Fibroblast of pulmonary artery (primary cell): ENCODE measurements at regions not wholly inside any gene's neighbourhood (a gene's known extent, or its start where the extent isn't known, plus 50 kb on each side); places are given as distances from the start of the nearest gene placed in this dataset.

Experiments
- DNase-seq: peaks from one replicate; pipeline ENCODE4 v3.0.0-alpha.2; 2010; ENCODE audit warnings: low read depth
- H3K4me3 ChIP-seq: replicated peaks from 2 replicates; pipeline ENCODE4 v1.5.1; 2011; ENCODE audit warnings: low read depth, mild to moderate bottlenecking, control low read depth, low read length, moderate library complexity
- TF ChIP-seq, protein P1 (sequence below): IDR thresholded peaks from 2 replicates; pipeline ENCODE4 v1.5.1; 2011; ENCODE audit warnings: mild to moderate bottlenecking, control low read depth, low read length, inconsistent platforms; ENCODE audit errors: missing control alignments

DNA sequence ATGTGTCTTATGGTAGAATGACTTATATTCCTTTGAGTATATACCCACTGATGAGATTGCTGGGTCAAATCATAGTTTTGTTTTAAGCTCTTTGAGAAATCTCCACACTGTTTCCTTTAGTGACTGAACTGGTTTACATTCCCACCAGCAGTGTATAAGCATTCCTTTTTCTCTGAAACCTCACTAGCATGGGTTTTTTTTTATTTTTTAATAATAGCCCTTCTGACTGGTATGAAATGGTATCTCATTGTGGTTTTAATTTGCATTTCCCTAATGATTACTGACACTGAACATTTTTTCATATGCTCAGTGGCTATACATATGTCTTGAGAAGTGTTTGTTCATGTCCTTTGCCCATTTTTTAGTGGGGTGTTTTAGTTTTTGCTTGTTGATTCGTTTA, 494.3 kb downstream of the SQOR start:
- H3K4me3 ChIP-seq, result no peak overlapping the region
- TF ChIP-seq, protein P1, sequence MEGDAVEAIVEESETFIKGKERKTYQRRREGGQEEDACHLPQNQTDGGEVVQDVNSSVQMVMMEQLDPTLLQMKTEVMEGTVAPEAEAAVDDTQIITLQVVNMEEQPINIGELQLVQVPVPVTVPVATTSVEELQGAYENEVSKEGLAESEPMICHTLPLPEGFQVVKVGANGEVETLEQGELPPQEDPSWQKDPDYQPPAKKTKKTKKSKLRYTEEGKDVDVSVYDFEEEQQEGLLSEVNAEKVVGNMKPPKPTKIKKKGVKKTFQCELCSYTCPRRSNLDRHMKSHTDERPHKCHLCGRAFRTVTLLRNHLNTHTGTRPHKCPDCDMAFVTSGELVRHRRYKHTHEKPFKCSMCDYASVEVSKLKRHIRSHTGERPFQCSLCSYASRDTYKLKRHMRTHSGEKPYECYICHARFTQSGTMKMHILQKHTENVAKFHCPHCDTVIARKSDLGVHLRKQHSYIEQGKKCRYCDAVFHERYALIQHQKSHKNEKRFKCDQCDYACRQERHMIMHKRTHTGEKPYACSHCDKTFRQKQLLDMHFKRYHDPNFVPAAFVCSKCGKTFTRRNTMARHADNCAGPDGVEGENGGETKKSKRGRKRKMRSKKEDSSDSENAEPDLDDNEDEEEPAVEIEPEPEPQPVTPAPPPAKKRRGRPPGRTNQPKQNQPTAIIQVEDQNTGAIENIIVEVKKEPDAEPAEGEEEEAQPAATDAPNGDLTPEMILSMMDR, result no peak
- DNase-seq, result no peak

DNA sequence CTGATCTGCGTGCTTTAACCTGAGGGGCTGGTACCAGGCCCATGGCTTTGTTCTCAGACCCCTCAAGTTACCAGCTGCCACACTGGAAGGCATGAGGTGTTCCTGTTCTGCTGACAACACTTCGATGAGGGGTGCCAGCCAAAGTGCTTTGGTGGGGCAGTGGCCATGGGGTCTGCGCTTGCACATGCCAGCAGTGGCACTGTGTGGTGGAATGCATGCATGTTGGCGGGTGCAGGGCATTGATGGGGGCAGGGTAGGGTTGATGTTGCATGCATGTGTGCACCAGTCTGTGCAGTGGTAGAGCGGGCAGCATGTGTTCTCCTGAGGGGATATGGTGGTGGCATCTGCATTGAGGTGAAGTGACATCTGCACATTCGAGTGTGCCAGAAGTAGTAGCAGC, 497.0 kb downstream of the SQOR start:
- H3K4me3 ChIP-seq, result no peak overlapping the region
- TF ChIP-seq, protein P1, result no peak
- DNase-seq, result no peak

DNA sequence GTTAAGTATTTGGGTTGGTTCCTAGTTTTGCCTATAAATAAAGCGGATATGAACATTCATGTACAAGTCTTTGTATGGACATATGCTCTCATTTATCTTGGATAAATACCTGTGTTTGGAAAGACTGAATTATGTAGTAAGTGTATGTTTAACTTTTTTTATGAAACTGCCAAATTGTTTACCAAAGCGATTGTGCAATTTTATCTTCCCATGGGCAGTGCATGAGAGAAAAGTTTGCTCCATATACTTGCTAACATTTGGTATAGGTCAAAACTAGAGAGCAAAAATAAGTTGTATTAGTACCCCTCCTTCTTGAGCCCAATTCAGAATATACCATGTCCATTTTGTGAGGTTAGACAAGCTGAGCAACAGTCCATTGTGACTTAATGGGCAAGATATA, 502.6 kb downstream of the SQOR start:
- TF ChIP-seq, protein P1, result no peak
- DNase-seq, result no peak
- no peak overlapping the region for H3K4me3 ChIP-seq

DNA sequence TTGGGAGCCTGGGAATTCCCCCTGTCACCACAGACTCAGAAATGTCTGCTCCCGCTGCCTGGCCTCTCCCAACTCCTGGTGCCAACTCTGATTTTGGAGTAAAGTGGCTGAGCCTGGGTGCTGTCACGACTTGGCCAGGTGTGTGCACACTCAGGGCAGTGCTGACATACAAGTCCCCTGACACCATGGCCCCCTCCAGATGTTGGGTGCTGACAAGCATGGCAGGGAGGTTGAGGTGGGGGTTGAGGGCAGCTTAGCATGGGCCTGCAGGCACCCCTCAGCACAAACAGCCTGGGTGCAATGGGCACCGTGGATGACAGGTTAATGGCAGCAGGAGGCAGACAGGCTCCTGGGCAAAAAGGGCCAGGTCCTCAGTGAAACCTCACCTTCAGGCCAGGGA, 511.2 kb downstream of the SQOR start:
- TF ChIP-seq, protein P1, result no peak
- H3K4me3 ChIP-seq, result no peak overlapping the region
- DNase-seq, result no peak

DNA sequence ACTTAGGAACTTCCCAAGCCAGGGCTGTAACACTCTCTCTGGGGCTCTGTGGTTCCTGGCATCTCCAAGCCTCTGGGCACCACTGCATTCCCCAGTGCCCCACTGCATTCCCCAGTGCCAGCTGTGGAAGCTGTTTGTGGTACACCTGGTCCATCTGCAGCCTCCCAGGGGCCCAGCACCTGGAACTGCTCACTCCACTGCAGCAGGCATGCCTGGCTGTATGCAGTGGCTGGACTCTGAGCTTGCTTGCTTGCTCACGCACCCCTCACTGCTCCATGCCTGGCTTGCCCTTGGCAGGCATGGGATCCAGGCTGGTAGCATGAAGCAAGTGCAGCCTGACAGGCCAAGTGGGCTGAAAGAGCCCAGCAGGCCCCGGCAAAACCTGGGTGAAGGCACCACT, 512.1 kb downstream of the SQOR start:
- TF ChIP-seq, protein P1, result no peak
- H3K4me3 ChIP-seq, result no peak overlapping the region
- DNase-seq, result no peak

DNA sequence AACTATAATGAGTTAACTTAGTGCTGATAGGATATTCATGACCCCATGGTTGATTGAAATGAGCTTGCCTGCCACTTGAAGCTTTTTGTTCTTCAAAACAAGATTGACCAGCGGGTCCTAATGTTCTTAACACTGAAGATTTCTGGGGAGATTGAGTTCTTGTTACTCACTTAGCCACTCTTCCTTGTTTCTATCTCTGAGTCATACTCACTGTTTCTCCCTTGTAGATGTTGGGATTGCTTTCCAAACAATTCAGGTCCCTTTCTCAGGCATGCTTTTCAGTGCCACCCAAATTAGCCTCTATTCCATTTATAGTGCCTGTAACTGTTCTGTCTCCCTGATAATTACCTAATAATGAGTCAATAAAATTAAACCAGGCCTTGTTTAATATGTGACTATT, 517.0 kb downstream of the SQOR start:
- H3K4me3 ChIP-seq, result no peak overlapping the region
- TF ChIP-seq, protein P1, result no peak
- DNase-seq, result no peak

DNA sequence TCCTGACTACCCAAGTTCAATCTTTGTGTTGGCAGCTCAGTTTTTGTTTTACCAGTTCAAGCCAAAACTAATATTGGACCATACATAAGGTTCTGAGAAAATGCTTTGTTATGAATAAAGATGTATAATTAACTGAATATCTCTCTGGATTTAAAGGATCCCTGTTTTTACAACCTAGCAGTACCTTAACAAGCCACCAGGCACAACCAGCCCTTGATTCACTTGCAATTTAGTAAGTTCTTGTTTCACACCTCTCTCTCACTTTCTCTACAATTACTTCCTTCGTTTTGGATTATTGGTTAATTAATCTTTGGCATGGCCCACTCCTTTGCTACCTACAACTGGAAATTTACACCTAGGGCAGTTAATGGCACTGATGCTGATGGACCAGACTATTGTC, 531.9 kb downstream of the SQOR start:
- DNase-seq, result no peak
- no peak overlapping the region for H3K4me3 ChIP-seq
- TF ChIP-seq, protein P1, result no peak
